ENCODE measurements at regions not wholly inside any gene's neighbourhood (a gene's known extent, or its start where the extent isn't known, plus 50 kb on each side); places are given as distances from the start of the nearest gene placed in this dataset.
"Not testable (repeated sequence)": the region's sequence is repeated elsewhere in the genome, so short reads cannot be mapped to it uniquely, and the experiment has no call there.

GRCh38 chr5:179456075-179456474 lies 94.3 kb upstream of the RUFY1 start:
- DNase-seq (ENCODE audit: low spot score), result not testable (repeated sequence)

- DNase-seq (ENCODE audit: low spot score), result no peak
Measured at GRCh38 chr5:179455320-179455719, 95.0 kb upstream of the RUFY1 start.

GRCh38 chr5:179454356-179454755 lies 96.0 kb upstream of the RUFY1 start:
- DNase-seq (ENCODE audit: low spot score), result no peak

- no peak for DNase-seq (ENCODE audit: low spot score)
Measured at GRCh38 chr5:179453616-179454015, 96.7 kb upstream of the RUFY1 start.

- no peak for DNase-seq (ENCODE audit: low spot score)
Measured at GRCh38 chr5:179452356-179453230, 97.8 kb upstream of the RUFY1 start.

- no peak for DNase-seq (ENCODE audit: low spot score)
Measured at GRCh38 chr5:179451828-179452196, 98.5 kb upstream of the RUFY1 start.

- no peak for DNase-seq (ENCODE audit: low spot score)
Measured at GRCh38 chr5:179451114-179451827, 99.1 kb upstream of the RUFY1 start.

- not testable (repeated sequence) for DNase-seq (ENCODE audit: low spot score)
Measured at GRCh38 chr5:179449950-179450349, 100.4 kb upstream of the RUFY1 start.

GRCh38 chr5:179448282-179448681 lies 102.1 kb upstream of the RUFY1 start:
- DNase-seq (ENCODE audit: low spot score), result not testable (repeated sequence)

- DNase-seq (ENCODE audit: low spot score), result not testable (repeated sequence)
Measured at GRCh38 chr5:179442289-179442688, 97.0 kb upstream of the ADAMTS2 start.

- no peak for DNase-seq (ENCODE audit: low spot score)
Measured at GRCh38 chr5:179439181-179439985, 94.1 kb upstream of the ADAMTS2 start.

GRCh38 chr5:179438461-179438860 lies 93.2 kb upstream of the ADAMTS2 start:
- no peak for DNase-seq (ENCODE audit: low spot score)

GRCh38 chr5:179438011-179438441 lies 92.8 kb upstream of the ADAMTS2 start:
- DNase-seq (ENCODE audit: low spot score), result no peak

GRCh38 chr5:179437341-179438001 lies 92.2 kb upstream of the ADAMTS2 start:
- no peak for DNase-seq (ENCODE audit: low spot score)

- DNase-seq (ENCODE audit: low spot score), result no peak
Measured at GRCh38 chr5:179436321-179437122, 91.3 kb upstream of the ADAMTS2 start.

- DNase-seq (ENCODE audit: low spot score), result no peak
Measured at GRCh38 chr5:179435731-179436315, 90.6 kb upstream of the ADAMTS2 start.

- DNase-seq (ENCODE audit: low spot score), result no peak
Measured at GRCh38 chr5:179435181-179435580, 89.9 kb upstream of the ADAMTS2 start.

GRCh38 chr5:179432547-179432946 lies 87.3 kb upstream of the ADAMTS2 start:
- no peak for DNase-seq (ENCODE audit: low spot score)

GRCh38 chr5:179431221-179431824 lies 86.1 kb upstream of the ADAMTS2 start:
- DNase-seq (ENCODE audit: low spot score), result no peak
